NK-92 treated with Interleukin-12 subunit alpha and Interleukin-12 subunit beta, amount 100 ng/mL, for 24 hours (cell line): ENCODE measurements at regions not wholly inside any gene's neighbourhood (a gene's known extent, or its start where the extent isn't known, plus 50 kb on each side); places are given as distances from the start of the nearest gene placed in this dataset.

ENCODE experiments used
- DNase-seq: peaks from one replicate; lab custom pipeline; 2025; lab: John Stamatoyannopoulos, UW

GRCh38 chr20:21653628-21654027 lies 51.8 kb upstream of the PAX1 start:
- no peak for DNase-seq

GRCh38 chr20:21643417-21643816 lies 62.0 kb upstream of the PAX1 start:
- DNase-seq = no peak

GRCh38 chr20:21640556-21640955 lies 64.9 kb upstream of the PAX1 start:
- DNase-seq = no peak

GRCh38 chr20:21633829-21634228 lies 71.6 kb upstream of the PAX1 start:
- DNase-seq = no peak

DNA sequence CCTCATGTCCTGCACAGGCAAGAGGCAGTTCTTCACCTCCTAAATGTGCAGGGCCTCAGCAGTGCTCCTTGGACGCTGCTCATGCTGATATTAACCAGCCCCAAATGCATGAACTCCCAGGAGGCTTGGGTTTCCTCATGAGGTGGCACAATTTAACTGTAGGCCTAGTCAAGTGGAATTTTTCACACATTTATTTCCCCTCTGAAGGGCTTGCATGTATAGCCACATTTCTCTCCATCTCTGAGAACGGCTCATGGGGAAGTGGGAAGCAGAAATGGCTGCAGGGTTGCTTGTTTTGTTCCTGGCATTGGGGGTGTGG lies 72.8 kb upstream of the PAX1 start:
- no peak for DNase-seq

GRCh38 chr20:21632031-21632734 lies 73.3 kb upstream of the PAX1 start:
- no peak for DNase-seq

DNA sequence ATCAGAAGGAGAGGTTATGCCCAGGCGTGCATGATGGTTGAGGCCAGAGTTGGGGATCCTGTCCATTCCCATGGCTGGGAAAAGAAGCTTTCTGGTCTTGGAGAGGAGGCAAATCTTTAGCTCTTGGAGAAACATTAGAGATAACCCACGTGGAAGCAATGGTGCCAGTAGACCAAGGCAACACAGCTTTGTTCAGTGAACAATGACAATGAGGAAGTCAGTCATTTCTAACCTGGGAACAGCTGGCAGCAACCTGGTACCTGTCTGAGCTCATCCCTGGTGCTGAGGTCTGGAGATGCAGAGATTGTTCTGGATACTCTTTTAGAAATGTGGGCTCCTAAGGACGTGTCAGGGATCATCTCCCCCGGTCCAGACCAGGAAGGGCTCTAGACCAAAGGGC lies 76.7 kb upstream of the PAX1 start:
- DNase-seq = no peak

- no peak for DNase-seq
Measured at GRCh38 chr20:21623781-21624094, 81.7 kb upstream of the PAX1 start.

DNA sequence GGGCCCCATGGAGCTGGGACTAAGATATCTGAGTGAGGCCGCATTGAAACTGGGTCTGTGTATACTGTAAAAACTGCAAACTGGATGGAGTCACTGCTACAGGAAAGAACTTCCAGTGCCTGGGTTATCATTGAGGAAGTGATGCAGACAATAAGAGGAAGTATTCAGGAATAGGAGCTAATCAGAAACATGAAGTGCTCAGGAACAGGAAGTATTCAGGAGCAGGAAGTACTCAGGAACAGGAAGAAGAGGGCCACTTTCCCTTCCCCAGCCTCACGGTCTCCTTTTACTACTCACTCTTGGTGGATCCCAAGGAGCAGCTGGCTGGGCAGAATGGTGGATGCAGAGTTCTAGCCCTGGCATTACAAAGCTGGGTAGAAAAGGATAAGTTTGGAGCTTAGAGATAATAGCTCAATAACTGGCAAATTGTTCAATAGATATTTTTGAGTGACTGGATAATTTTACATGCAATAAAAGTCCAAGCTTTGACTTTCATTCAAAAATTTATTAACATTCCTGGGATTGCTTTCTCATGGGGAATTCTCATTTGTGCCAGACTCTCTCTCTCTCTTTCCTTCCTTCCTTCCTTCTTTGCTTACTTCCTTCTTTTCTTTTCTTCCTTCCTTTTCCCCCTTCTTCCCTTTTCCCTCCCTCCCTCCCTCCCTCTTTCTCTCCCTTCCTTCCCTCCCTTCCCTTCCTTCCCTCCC lies 82.2 kb upstream of the PAX1 start:
- DNase-seq = no peak

DNA sequence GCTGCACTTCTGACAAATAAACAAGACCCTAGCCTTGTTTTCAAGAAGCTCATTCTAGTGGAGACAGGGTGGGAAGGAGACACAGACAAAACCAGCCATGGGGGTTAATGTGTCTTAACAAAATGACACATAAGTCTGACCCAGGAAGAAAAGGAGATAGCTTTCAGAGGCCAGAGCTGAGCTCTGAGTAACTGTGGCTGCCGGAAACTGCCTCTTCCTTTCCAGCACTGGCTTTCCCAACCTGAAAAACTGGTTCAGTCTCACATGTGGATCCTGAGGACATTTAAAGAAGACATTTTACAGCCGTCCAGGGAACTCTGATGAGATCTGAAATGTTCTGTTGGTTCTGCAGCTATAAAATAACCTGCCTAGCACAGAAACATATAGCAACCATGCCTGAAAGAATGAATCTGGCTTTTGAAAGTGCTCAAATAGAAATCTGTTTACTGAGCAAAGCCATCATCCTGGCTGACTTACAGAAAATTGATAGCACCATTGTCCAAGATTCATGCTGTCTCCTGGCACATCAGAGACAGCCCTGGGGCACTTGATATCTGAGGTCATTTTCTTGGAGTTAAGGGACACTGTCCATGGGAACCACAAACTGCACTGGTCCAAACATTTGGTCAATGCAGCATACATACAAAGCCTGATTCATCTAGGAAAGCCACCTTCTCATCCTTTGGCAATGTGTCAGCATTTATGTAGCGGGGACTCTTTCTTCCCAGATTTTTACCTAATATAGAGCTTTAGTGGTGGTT lies 83.2 kb upstream of the PAX1 start:
- no peak for DNase-seq

DNA sequence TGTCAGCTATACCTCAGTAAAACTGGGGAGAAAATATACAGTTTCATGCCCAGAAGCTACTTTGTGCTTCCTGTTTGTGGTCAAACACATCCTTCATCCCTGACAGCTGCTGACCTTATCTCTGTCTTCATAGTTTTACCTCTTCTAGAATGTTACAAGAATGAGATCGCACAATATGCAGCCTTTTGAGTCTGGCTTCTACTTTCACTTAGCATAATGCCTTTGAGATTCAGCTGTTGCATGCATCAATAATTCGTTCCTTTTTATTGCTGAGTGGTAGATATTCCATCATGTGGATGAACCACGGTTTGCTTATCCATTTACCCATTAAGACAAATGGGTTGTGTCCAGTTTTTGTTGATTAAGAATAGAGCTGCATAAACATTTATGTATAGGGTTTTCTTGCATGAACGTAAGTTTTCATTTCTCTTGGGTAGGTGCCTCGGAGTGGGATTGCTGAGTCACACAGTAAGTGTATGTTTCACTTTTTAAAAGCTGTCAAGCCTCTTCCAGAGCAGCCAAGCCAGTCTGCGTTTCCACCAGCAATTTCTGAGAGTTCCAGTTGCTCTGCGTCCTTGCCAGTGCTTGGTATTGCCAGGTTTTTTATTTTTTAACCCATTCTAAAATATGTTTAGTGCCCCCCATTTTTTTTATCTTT lies 86.6 kb upstream of the PAX1 start:
- DNase-seq = no peak

GRCh38 chr20:21615617-21616080 lies 89.8 kb upstream of the PAX1 start:
- DNase-seq = peak; percentile 17

- no peak for DNase-seq
Measured at GRCh38 chr20:21614980-21615379, 90.5 kb upstream of the PAX1 start.

DNA sequence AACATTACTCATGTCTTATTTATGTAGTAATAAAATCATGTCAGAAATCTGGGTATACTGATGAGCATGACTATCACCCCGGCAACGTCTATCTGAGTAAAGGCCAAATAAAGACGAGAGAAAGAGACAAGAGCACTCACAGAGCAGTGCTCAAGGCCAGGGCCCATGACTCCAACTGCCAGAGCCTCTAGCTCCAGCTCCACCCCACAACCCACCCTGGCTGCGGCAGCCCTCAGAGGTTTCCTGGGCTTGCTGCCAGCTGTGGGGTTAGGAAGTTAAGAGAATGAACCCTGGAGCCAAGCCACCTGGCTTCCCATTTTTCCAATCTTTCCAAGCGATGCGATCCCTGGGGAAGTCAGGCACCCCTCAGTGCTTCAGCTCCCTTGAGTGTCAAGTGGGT lies 92.0 kb upstream of the PAX1 start:
- DNase-seq = no peak

DNA sequence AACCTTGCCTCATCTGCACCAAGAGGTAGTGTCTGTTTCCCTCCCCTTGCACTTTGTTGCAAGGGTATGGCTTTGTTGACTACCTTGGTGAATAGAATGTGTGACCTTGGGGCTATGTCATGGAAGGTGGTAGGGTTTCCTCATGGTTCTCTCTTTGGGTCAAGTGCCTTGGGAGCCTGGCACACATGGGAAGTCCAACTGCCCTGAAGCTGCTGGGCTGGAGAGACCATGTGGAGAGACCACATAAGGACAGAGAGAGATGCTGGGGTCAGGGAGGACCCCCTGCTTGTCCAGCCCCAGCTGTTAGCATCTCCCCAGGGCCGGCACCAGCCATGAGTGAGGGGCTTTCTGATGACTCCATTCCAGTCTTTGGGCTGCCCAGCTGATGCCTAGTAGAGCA lies 95.5 kb upstream of the PAX1 start:
- DNase-seq = no peak

DNA sequence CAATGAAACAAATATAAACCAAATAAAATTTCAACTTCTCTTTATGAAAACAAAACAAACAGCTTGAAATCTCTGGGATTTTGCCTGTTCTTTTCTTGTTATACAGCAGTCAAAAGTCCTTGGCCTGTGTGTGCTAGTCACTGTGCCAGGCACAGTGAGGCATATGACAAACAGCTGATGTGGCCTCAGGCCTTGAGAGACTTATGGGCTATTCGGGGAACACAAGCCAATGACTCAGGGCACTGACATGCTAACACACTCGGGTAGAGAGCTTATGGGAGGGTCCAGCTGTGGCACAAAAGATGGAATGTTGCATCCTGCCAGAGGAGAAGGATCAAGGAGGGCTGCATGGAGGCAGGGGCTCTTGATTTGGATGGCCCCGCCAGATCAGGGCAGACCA lies 95.4 kb upstream of the NKX2-2 start:
- DNase-seq = no peak

DNA sequence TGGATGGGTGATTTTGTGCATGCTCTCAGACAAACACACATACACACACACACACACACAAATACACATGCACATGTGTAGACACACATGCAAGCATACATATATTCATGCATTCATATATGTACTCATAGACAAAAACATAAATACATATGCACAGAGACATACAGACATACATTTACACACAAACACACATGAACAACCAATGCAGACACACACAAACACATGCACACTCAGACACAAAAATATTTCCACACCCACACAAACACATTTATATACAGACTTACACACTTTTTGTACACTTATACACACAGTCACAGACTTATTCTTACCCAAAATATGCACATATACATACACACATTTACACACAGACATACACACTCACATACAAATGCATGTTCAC lies 94.9 kb upstream of the NKX2-2 start:
- DNase-seq = no peak

GRCh38 chr20:21607971-21608725 lies 94.3 kb upstream of the NKX2-2 start:
- no peak for DNase-seq

- no peak for DNase-seq
Measured at GRCh38 chr20:21601799-21602198, 87.9 kb upstream of the NKX2-2 start.

DNA sequence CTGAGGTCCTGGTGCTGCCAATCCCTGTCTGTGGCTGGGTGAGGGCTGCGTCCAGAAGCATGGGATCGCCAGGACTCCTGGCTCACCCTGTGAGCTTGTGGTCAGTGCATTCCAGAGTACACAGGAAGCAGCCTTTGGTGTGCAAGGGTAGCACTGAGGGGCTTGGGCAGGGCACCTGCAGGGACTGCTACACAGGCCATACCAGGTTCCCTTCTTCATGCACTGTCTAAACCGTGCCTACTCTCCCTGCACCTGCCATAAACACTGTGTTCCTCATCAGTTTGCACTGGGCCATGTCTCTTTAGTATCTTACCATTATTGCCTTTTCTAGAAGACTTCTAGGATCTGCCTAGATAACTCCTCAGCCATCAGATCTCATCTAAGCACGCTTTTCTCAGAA lies 72.8 kb upstream of the NKX2-2 start:
- no peak for DNase-seq

DNA sequence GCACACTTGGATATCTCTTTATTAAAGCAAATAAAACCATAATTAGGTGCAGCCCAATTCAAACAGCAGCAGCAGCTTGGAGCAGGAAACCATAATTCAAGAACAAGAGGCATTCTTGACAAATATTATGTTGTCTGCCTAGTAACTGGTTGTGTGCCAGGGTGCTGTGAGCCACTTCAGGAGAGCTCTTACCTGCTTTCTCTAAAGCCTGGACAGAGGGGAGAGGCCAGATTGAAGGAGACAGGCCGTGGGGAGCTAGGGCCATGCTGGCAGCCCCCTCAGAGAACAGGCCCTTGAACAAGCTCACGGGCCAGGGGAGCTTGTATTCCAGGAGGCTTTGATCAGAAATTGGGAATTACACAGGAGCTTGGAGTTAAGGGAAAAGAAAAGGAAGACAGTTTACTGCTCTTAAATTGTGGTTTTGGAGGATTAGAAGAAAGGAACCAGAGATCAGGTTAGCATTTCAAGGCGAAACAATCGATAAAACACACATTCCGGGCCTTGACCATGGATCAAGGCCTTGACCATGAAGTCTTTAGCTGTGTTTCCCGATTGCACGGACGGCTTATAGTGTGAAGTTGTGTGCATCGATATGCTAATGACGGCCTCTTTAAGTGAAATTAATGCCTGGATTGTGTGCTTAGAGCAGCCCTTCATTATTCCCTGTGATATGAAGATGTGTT lies 69.8 kb upstream of the NKX2-2 start:
- DNase-seq = no peak

DNA sequence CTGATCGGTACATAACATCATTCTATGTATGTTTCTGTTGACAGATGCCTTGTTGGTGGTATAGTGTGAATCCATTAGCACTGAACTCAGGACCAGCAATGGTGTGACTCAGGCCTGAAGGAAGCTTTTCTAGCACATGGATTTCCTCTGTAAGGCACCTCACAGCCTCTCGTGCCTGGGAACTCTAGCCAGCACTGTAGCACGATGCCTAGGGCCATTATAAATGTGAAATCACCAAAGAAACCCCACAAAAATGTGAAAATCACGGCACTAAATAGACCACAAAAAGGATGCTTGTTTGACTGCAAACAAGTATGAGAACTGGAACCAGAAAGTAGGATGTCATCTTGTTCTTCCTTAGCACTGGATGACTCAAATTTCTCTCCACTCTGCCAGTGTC lies 63.7 kb upstream of the NKX2-2 start:
- no peak for DNase-seq
